Endodermal cell (in vitro differentiated cells): ENCODE measurements at regions not wholly inside any gene's neighbourhood (a gene's known extent, or its start where the extent isn't known, plus 50 kb on each side); places are given as distances from the start of the nearest gene placed in this dataset.

ENCODE experiments used
- DNase-seq: peaks from one replicate; pipeline ENCODE4 v3.0.0-alpha.2; 2017
- H3K27ac ChIP-seq: 2 replicates; pipeline ENCODE4 v1.5.1; 2013; ENCODE audit warnings: mild to moderate bottlenecking, low read depth, low read length, moderate library complexity
- H3K27me3 ChIP-seq: 2 replicates; pipeline ENCODE4 v1.6.1; 2013; ENCODE audit warnings: mild to moderate bottlenecking, low read length, moderate library complexity; ENCODE audit not compliant: insufficient read depth, control insufficient read depth, poor library complexity, severe bottlenecking
- H3K36me3 ChIP-seq: 2 replicates; pipeline ENCODE4 v1.7.0; 2013; ENCODE audit warnings: mild to moderate bottlenecking, low read length, moderate library complexity; ENCODE audit not compliant: control insufficient read depth, insufficient read depth
- H3K4me1 ChIP-seq: one replicate; pipeline ENCODE4 v1.7.0; 2013; ENCODE audit warnings: low read length; ENCODE audit not compliant: control insufficient read depth, insufficient read depth
- H3K4me3 ChIP-seq: 2 replicates; pipeline ENCODE4 v1.5.1; 2013; ENCODE audit warnings: mild to moderate bottlenecking, low read length, moderate library complexity
- H3K9ac ChIP-seq: 2 replicates; pipeline ENCODE4 v1.6.1; 2013; ENCODE audit warnings: mild to moderate bottlenecking, low read length, moderate library complexity; ENCODE audit not compliant: poor library complexity, severe bottlenecking; ENCODE audit errors: extremely low read depth
- H3K9me3 ChIP-seq: 2 replicates; pipeline ENCODE4 v1.6.1; 2013; ENCODE audit warnings: mild to moderate bottlenecking, low read length, moderate library complexity; ENCODE audit not compliant: control insufficient read depth
- H3K27ac Mint-ChIP-seq: 2 replicates; pipeline ENCODE4 v1.8.0; 2020; ENCODE audit warnings: mixed read lengths
- H3K27me3 Mint-ChIP-seq: 2 replicates; pipeline ENCODE4 v1.8.0; 2021; ENCODE audit warnings: mild to moderate bottlenecking, mixed read lengths; ENCODE audit not compliant: insufficient read depth
- H3K36me3 Mint-ChIP-seq: 2 replicates; pipeline ENCODE4 v1.8.0; 2020; ENCODE audit warnings: low read depth, mixed read lengths
- H3K4me1 Mint-ChIP-seq: 2 replicates; pipeline ENCODE4 v1.8.0; 2020; ENCODE audit warnings: mixed read lengths
- H3K4me3 Mint-ChIP-seq: 2 replicates; pipeline ENCODE4 v1.8.0; 2020; ENCODE audit warnings: mild to moderate bottlenecking, moderate library complexity, mixed read lengths
- H3K9me3 Mint-ChIP-seq: 2 replicates; pipeline ENCODE4 v1.8.0; 2020; ENCODE audit warnings: mild to moderate bottlenecking, mixed read lengths
- CTCF ChIP-seq: fragments of 200-600 bp; sonication (generic); conservative IDR thresholded peaks from 2 replicates; pipeline ENCODE4 v1.5.0; 2021; ENCODE audit warnings: antibody characterized with exemption, mild to moderate bottlenecking
- WGBS, 2 experiments: methylation state at CpG; one replicate each; pipeline versions ENCODE4 v1.1.5 to v1.1.7; 2013; ENCODE audit warnings: missing lambda C conversion rate in 2 of 2, mixed read lengths in 1 of 2; ENCODE audit not compliant: insufficient coverage in 1 of 2, insufficient read length in 1 of 2; 5-methylcytosine and 5-hydroxymethylcytosine counted together

GRCh38 chr4:42341518-42342026 lies 55.7 kb upstream of the SHISA3 start:
- no peaks in the 10 kb centered on the region for H3K36me3 ChIP-seq

GRCh38 chr4:42342459-42342858 lies 54.8 kb upstream of the SHISA3 start:
- Mint-ChIP-seq H3K4me3 (no peak overlapping the region), H3K27me3 (no peaks in the 10 kb centered on the region), H3K36me3 (no peaks in the 10 kb centered on the region), H3K4me1 (peaks cover 16% of the 10 kb centered on the region), H3K27ac (no peak overlapping the region), H3K9me3 (no peaks in the 10 kb centered on the region)
- Histone ChIP-seq H3K27ac (no peak overlapping the region), H3K27me3 (no peaks in the 10 kb centered on the region), H3K4me1 (no peaks in the 10 kb centered on the region), H3K4me3 (no peak overlapping the region), H3K36me3 (no peaks in the 10 kb centered on the region), H3K9ac (no peak overlapping the region), H3K9me3 (no peaks in the 10 kb centered on the region)
- 90 to 100% methylated on average over 1 to 2 of the region's 2 CpGs for WGBS, 2 experiments
- no peak for TF ChIP-seq CTCF
- no peak for DNase-seq

More at GRCh38 chr4:42341518-42342026, 55.7 kb upstream of the SHISA3 start:
- 85 to 100% methylated on average over 1 to 3 of the region's 4 CpGs for WGBS, 2 experiments
- no peak for TF ChIP-seq CTCF
- Histone ChIP-seq H3K27me3 (no peaks in the 10 kb centered on the region), H3K4me1 (no peaks in the 10 kb centered on the region), H3K27ac (no peak overlapping the region), H3K9ac (no peak overlapping the region), H3K4me3 (no peak overlapping the region), H3K9me3 (no peaks in the 10 kb centered on the region)
- Mint-ChIP-seq H3K27me3 (no peaks in the 10 kb centered on the region), H3K4me3 (no peak overlapping the region), H3K36me3 (no peaks in the 10 kb centered on the region), H3K4me1 (peaks cover 16% of the 10 kb centered on the region), H3K27ac (no peak overlapping the region), H3K9me3 (no peaks in the 10 kb centered on the region)
- no peak for DNase-seq

- peaks cover 16% of the 10 kb centered on the region for H3K4me1 Mint-ChIP-seq
These were observed 53.0 kb upstream of the SHISA3 start for GRCh38 chr4:42344309-42344708.

More at GRCh38 chr4:42344309-42344708, 53.0 kb upstream of the SHISA3 start:
- no peaks in the 10 kb centered on the region for H3K4me1 ChIP-seq
- Mint-ChIP-seq H3K27ac (no peak overlapping the region), H3K4me3 (no peak overlapping the region), H3K36me3 (no peaks in the 10 kb centered on the region), H3K27me3 (no peaks in the 10 kb centered on the region), H3K9me3 (no peaks in the 10 kb centered on the region)
- TF ChIP-seq CTCF: no peak
- DNase-seq: no peak
- WGBS, 2 experiments: 80 to 82% methylated on average over 3 to 8 of the region's 8 CpGs
- H3K9me3 ChIP-seq: no peaks in the 10 kb centered on the region
- H3K27ac ChIP-seq: no peak overlapping the region
- no peaks in the 10 kb centered on the region for H3K36me3 ChIP-seq
- no peak overlapping the region for H3K9ac ChIP-seq
- H3K4me3 ChIP-seq: no peak overlapping the region
- no peaks in the 10 kb centered on the region for H3K27me3 ChIP-seq
